Kidney glomerular epithelial cell (primary cell): ENCODE measurements at regions not wholly inside any gene's neighbourhood (a gene's known extent, or its start where the extent isn't known, plus 50 kb on each side); places are given as distances from the start of the nearest gene placed in this dataset.

Source experiments
- DNase-seq: peaks from one replicate; lab custom pipeline; 2025; lab: John Stamatoyannopoulos, UW

DNA sequence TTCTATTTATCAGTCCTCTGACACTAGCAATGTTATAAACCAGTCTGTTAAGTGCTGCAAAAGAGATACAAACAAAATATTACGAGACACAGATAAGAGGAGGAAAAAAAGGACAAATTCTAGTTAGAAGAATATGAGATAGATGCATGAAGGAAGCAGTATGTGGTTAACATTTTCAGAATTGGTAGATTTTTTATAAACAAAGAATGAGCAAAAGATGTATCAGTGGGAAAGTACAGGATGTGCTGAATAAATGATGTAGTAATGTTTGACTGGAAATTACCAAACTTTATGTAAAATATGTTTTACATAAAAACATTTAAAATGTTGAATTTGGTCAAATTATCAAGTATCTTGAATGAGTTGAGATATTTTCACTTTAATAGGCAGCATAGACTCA is 574.2 kb downstream of the NUF2 start:
- DNase-seq, result no peak

DNA sequence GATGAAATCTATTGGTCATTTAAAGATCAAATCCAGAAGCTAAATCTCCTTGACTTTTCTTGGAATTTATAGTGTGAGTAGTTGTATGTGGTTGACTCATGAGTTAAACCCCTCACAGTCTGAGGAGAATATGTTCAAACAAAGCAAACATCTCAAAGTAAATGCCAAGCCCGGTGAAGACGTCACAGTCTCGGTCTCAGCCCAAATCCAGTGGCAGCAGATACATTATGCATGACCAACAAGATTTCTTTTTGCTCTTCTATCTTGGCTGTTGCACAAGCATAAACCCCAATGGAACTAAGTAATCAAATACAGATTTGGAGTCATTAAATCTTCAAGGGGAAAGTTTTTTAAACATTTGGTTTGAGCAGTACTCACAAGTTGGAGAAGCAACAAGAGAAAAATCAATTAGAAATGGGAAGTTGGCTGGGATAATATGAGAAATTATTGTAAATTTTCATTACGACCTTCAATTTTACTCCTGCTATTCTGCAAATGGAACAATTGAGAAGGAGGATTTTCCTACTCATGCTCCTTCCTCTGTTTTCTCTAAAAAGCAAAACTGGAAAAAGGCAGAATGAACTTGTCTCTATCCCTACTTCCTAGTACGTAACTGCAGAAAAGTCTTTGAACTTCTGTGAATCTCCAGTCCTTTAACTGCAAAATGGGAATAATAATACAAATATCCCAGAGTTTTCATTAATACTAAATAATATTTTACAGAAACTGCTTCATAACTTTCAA is 575.8 kb downstream of the NUF2 start:
- no peak for DNase-seq

DNA sequence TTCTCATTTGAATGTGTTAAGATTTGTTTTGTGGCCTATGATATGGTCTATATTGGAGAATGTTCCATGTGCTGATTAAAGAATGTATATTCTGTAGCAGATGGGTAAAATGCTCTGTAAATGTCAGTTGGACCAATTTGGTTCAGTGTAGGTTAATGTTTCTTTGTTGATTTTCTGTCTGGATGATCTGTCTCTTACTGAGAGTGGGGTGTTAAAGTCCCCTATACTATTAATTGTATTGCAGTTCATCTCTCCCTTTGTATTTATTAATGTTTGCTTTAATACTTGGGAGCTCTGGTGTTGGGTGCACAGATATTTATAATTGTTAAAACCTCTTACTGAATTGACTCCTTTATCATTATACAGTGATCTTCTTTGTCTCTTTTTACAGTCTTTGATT is 584.5 kb downstream of the NUF2 start:
- no peak for DNase-seq

DNA sequence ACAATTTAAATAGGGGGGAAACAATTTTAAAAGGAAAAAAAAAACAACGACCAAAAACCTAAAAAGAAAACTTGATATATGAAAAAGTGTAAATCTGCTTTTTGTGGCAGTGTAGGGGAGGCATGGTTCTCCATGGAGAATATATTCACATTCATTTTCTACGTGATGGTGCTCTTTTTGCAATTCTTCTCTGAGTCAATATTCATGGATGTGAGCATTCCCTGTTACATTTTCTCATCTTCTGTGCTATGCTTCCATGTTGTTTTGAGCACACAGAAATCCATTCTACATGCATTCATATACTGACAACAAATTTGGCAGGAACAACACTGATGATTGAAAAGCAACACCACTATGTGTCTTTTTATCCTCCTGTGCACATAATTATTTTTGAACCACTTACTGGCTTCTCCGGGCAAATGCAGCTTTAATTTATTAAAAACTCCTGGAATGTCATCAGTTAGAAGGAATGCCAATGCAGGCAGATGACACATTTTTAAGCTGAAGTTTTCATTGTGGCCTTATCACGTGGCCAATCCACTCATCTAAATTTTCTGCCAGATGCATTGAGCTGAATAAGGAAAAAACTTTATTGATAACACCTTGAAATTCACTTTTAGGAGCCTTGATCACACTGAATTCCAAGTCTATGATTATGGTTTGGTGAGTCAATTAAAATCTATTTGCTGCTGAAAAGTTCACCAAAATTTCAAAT is 590.6 kb downstream of the NUF2 start:
- no peak for DNase-seq

DNA sequence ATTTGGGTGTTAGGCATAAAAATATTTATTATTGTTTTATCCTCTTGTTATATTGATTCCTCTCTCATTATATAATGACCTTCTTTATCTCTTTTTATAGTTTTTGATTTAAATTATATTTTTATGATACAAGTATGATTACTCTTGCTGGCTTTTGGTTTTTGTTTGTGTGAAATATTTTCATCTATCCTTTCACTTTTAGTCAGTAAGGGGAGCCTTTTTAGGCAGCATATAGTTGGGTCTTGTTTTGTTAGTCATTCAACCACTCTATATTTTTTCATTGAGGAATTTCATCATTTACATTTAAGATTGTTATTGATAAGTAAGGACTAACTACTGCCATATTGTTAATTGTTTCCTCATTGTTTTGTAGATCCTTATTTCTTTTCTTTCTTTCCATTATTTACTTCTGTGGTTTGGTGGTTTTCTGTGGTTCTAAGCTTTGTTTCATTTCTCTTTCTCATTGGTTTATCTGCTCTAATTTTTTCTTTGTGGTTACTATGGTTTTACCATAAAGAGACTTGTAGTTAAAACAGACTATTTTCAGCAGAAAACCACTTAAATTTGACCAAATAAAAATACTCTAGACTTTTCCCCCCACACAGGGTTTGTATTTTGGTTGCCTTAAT is 593.1 kb downstream of the NUF2 start:
- DNase-seq, result no peak

DNA sequence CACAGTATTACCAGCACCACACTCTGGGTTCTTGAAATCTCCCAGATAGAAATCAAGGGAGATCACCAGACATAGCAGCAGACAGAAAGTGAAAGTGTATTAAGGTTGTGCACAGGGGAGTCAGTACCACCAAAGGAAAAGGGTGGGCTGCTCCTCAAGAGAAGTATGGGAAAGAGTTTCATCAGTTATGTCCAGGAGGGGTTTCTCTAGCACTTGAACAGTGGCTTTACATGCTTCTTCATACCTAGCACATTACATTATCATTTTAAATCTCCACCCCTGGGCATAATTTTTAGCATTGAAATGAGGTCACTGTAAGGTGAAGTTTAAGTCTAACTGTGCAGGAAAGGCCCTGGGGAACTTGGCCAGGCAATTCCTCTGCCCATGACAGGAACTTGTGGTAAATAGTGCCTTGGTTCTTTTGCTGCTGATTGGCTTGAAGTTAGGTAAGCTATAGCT is 601.0 kb downstream of the NUF2 start:
- DNase-seq, result no peak

DNA sequence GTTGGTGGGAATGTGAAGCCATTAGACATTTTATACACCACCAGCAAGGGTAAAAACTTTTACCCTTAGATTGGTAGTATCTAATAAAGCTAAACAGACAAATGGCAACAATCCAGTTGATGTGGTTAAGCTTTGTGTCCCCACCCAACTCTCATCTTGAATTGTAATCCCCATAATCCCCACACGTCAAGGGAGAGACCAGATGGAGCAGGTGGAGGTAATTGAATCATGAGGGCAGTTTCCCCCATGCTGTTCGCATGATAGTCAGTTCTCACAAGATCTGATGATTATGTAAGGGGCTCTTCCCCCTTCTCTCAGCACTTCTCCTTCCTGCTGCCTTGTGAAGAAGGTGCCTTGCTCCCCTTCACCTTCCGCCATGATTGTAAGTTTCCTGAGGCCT is 602.3 kb downstream of the NUF2 start:
- no peak for DNase-seq

DNA sequence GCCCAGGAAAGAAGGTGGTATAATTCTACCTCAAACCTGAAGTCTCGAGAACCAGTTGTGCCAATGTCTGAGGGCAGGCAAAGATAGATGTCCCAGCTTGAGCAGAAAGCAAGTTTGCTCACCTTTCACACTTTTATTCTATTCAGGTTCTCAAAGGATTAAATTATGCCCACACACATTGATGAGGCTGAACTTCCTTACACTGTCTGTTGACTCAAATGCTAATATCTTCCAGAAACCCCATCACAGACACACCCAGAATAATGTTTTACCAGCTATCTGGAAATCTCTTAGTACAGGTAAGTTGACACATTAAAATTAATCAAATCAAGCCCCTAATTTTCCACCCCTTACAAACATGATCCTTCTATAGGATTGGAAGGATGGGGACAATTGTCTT is 605.7 kb downstream of the NUF2 start:
- no peak for DNase-seq

DNA sequence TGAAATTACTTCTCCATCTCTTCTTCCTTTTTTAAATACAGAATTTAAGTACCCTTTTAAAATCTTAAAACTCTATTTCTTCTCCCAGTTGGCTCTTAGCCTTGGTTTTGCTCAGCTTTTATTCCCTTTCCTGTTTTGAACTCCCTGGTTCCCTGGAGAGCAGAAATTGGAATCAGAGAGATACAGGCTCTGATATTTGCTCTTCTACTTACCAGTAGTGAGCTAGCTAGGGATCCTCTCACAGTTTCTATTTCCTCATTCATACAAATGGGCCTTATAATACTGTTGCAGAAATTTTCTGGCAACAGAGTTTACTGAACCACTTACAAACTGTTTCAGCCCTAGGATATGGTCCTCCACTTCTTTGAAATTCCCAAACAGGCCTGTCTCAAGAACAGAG is 606.3 kb downstream of the NUF2 start:
- no peak for DNase-seq

DNA sequence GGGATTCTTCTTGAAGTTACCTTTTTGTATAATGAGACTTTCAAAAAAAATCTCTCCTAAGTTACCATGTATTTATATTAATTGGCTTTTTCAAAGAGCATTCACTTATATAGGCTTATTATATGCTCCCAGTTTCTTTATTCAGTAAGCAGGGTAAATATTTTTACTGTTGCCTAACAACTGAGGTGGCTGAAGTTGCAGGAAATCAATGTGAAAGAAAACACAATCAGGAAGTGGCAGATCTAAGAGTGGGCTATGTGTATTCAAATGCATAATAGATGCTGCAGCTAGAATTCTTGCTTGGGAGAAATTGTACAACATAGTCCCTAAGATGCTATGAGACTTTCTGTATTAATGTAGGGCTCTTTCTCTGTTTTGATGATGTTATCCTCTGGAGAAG is 606.9 kb downstream of the NUF2 start:
- DNase-seq, result no peak

DNA sequence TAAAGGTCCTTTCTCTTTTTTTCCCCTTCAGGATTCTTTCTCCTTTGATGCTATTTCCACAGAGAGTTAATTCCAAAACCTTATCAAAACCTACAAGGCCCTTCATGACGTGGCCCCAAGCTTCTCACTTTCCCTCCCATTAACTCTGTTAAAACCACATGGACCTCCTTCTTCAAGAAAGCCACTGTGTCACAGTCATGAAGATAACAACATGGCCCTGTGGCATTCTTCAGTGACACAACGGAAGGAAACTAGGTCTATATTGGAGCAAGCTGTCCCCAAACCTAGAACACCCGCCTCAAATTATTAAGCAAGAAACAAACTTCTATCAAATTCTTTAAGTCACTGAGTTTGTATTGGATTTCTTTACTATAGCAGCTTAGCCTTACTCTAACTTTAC is 611.1 kb downstream of the NUF2 start:
- DNase-seq, result no peak

DNA sequence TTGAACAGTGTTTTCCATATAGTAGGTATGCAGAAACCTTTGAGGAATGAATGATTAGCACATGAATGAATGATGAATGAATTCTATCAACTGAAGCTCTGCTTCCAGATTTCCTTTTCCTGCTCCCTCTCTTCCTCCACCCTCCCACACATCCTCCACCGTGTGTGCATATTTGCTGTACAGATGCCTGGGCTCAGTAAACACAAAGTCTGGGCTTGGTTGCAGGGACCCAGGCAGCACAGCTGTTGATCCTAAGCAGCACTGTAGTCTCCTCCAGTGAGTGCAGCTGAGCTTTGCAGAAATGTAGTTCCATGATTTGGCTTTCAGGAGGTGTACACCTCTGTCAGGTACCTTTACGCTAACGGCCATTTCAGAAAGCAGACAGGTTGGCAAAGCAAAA is 611.7 kb downstream of the NUF2 start:
- no peak for DNase-seq

DNA sequence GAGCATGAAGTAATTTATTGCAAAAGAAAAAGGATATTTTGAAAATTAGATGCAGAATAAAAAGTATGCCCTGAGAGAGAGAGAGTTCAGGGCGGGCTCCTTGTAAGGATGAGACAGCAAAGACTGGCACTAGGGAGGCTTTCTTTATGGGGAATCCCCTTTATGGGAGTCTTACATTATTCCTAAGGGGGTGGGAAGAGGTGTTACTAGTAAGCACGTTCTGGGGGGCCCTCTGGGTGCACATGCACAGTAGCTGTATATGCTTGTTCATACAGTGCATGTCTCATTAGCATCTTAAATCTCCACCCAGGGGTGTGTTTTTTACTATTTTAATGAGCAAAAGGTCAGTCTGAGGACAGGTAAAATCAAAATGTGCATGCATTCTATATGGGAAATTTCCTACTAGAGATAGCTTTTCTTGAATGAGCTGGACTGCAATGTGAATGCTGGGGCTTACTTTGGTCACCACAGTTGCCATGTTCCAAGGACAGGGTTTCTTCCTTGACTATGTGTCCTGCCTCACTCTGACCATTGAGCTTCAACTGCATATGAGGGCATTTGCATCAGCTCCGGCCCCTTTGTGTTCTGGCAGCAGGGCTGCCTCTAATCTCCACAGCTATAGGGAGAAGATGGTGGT is 614.1 kb downstream of the NUF2 start:
- DNase-seq, result no peak

DNA sequence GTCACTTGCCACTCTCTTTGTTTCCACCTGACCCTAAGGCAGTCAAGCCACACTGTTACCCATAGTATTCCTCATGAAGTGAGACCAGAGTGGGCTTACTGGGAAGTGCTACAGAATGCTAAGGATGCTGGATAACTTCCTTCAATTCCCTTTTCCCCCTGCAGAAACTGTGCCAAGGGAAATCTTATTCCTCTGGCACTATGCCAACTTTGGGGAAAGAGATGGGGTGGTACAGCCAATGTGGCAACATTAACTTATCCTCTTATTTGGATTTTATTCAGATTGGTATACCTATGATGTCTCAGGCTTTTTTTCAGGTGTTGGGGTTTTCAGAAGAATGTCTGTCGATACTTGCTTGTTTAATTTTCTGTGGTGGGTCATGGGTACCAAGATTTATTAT is 599.4 kb upstream of the PBX1 start:
- no peak for DNase-seq

DNA sequence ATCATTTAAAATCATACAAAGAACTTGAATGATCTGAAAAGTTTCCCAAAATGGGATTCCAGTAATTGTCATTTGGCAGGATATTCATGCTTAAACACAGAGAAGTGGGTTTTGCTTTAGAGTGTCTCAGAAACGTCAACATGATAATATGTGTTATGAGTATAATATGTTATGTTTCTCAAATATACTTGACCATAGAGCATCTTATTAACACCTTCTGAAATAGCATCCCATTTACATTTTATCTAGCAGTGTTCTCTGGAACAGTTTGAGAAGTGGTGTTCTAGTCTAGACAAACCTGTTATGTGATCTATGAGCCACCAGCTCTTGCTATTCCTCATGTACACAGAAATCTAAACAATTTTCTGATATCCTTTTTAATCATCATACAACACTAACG is 588.8 kb upstream of the PBX1 start:
- DNase-seq, result no peak

DNA sequence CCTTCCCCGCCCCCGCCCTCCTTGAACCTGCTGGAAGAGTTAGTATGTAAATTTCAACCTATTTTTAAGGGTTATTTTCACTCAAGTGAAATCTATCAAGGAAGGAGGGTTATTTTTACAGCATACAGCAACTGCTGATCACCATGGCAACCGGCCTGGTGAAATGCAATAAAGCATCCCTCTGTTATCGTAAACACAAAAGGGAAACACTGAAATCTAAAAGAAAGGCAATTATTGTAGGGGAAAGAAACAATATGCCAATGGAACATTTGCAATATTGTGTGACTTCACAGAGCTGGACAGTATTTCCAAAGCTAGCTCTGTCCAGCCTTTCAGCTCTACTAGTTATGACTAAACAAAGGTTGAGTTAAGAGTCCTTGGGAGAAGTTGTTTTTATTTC is 588.3 kb upstream of the PBX1 start:
- no peak for DNase-seq

DNA sequence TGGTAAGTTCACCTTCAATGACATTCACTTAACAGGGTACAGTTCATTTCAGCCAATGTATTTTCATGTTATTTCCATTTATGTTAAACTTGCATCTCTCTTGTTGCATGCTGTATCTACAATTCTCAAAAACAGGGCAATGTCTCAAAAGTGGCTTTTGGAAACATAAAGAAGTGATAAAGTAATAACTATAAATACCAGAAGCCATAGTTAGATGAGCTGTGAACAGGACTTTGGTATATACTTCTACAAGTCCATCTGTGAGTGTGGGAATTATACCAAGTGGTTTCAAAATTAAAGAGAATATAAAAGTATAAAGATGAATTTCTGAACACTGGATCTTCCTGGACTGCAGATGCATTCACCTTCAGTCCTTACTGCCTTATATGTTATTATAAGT is 585.4 kb upstream of the PBX1 start:
- DNase-seq, result no peak

DNA sequence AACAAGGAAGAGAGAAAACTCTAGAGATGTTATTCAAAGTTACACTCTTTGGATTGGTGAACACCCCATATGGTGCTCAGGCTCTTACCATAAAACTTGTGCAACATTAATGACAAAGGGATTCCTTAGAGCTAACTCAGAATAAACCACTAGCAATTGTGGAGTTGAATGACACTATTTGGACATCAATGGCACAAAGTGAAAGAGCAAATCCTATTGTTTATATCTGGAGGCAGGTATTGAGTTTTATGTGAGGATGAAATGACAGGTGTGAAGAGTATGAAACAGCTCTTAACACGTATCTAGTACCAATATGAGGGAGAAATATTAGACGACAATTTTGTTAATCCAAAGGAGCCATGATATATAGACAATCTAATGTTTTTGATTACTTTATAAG is 584.9 kb upstream of the PBX1 start:
- no peak for DNase-seq

DNA sequence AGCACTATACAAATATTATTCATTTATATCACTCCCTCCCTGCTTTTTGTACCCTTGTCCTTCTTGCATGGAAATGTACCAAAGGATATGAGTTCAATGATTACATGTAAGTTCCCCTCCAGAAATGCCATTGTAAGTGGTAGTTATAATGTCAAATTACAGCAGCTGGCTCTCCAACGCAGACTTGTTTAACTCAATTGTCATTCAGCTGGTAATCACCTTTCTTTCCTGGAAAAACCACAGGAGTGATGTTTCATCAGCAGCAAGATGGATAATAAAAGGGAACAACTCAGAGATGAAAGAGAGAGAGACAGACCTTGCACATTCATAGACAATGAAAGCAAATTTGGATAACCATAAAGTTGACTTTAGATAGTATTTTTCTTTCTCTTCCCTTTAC is 578.6 kb upstream of the PBX1 start:
- no peak for DNase-seq

DNA sequence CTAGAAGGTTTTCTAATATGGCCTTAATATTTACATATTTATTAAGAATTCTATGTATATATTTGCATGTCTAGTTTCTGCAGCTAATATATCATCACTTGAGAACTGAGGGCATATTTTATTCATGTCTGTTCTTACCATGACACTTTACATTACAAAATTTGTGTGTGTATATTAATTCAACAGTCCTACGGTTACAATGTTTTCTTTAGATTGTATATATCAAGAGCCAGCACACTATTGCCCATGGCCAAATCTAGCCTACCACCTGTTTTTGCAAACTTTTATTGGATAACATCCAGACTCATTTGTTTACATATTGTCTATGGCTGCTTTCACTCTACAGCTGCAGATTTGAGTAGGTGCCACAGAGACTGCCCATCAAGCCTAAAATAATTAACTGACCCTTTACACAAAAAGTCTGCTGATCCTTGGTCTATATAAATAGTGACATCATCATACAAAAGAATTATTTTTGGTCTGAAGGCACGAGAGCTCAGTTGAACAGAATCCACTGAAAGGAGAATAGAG is 577.4 kb upstream of the PBX1 start:
- no peak for DNase-seq

DNA sequence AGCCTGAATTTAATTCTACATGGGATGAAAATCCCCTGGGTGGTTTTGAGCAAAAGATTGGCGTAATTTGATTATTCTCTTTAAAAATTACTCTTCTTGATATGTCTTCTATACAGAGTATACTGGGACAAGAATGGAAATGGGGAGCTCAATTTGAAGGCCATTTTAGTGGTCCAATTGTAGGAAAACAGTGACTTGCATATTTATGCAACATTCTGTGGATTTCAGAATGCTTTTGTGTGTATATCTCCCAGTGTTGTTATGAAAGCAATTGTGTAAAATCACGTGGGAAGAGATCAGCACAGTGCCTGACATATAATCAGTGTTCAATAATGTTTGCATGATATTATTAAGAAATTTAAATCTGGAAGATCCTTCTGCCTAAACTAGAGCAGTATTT is 575.9 kb upstream of the PBX1 start:
- no peak for DNase-seq

DNA sequence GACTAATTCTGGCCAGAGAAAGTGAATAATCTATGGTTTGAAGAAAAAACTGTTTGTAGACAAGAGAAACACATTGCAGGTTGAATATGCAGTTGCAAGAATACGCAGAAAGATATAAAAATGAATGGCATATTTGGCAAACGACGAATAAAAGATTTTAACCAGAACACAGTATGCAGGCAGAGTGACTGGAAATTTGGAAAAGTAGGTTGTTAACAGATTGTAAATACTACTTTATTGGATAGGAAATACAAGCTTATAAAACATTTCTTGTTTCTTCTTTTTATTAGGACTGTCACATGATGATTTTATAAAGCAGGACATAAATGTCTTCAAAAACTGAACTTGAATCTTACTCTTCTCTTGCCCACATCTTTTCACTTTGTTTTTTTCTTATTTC is 573.3 kb upstream of the PBX1 start:
- DNase-seq, result no peak

DNA sequence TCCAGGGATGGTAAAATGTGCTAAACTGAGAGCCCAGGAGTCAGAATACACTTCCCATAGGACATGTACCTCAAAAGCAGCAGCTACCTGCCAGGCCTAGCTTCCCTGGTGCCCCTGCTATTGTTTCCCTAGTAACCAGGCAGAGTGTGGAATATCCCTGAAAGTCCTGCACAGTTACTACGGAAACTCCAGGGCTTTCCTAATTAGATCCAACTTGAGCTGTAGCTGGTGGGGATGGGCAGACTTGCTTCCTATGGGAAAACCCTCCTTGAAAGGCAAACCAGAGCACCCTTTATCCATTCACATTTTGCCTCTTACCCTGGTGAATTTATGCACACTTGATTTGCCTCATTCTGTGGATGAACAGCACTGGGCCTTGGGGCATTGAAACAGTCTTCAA is 559.9 kb upstream of the PBX1 start:
- DNase-seq, result no peak
